HepG2 (cell line): ENCODE measurements at regions not wholly inside any gene's neighbourhood (a gene's known extent, or its start where the extent isn't known, plus 50 kb on each side); places are given as distances from the start of the nearest gene placed in this dataset.
A peak's percentile ranks its signal among the peaks of the same experiment; 100 is the strongest.

Source experiments
- ATAC-seq: fragments of 200-7000 bp; cut with Tn5 transposase; 3 replicates; pipeline ENCODE4 v1.9.1; 2020; ENCODE audit warnings: mild to moderate bottlenecking, moderate library complexity
- BruUV-seq: library from RNA; stranded (reverse); fragments of 400-500 nt; replicated peaks from 2 replicates; lab custom pipeline; 2021; lab: Mats Ljungman, UMichigan
- CTCF ChIA-PET: fragments of 300-600 bp; formaldehyde crosslinking; extraction: SDS; loops from one replicate; lab custom pipeline; 2021; ENCODE audit warnings: low total read pairs, inconsistent platforms, low intra/inter-chr PET ratio; lab: Yijun Ruan, JAX
- POLR2A ChIA-PET: fragments of 350-600 bp; sonication (Branson Sonifier 250); formaldehyde crosslinking; loops from one replicate; lab custom pipeline; 2020; ENCODE audit warnings: antibody characterized with exemption, inconsistent platforms; lab: Yijun Ruan, JAX
- DNase-seq: peaks from one replicate; pipeline ENCODE4 v3.0.0-alpha.2; 2015; ENCODE audit warnings: low spot score
- FAIRE-seq: peaks from 3 replicates; lab custom pipeline; 2011; peaks lifted over from hg19 to GRCh38; lab: Jason Lieb, UNC
- H2AFZ ChIP-seq: one replicate; pipeline ENCODE4 v1.6.1; 2011; ENCODE audit warnings: low read length, inconsistent platforms
- H3K27ac ChIP-seq: fragments of 300-600 bp; 3 replicates; pipeline ENCODE4 v1.8.0; 2011; ENCODE audit warnings: mixed run types, mild to moderate bottlenecking, mixed read lengths, low read length, inconsistent platforms; ENCODE audit not compliant: insufficient read depth; ENCODE audit errors: extremely low read length
- H3K27me3 ChIP-seq, 2 experiments: fragments of 200-600 bp in 1 of 2; 2 replicates in 1 of 2; 3 replicates in 1 of 2; pipeline versions ENCODE4 v1.6.0 to v1.8.0; 2011; ENCODE audit warnings: low read length in 2 of 2, mild to moderate bottlenecking in 2 of 2, moderate library complexity in 2 of 2, inconsistent platforms in 1 of 2; ENCODE audit not compliant: insufficient read depth in 2 of 2, control insufficient read depth in 1 of 2
- H3K36me3 ChIP-seq, 2 experiments: fragments of 200-600 bp in 1 of 2; replicated peaks in 1 of 2; 2 replicates in 1 of 2; 3 replicates in 1 of 2; pipeline versions ENCODE4 v1.5.1 to v1.8.0; 2011; ENCODE audit warnings: low read length in 2 of 2, inconsistent platforms in 1 of 2; ENCODE audit not compliant: insufficient read depth in 2 of 2, control insufficient read depth in 1 of 2
- H3K4me1 ChIP-seq: 2 replicates; pipeline ENCODE4 v1.5.1; 2012; ENCODE audit warnings: low read length, inconsistent platforms; ENCODE audit not compliant: insufficient read depth
- H3K4me2 ChIP-seq: 2 replicates; pipeline ENCODE4 v1.6.0; 2011; ENCODE audit warnings: low read depth, low read length, inconsistent platforms
- H3K4me3 ChIP-seq, 3 experiments: fragments of 200-600 bp in 1 of 3; sonication (generic), shearing (Covaris generic) in 1 of 3; replicated peaks in 1 of 3; 2 replicates each; pipeline ENCODE4 v1.5.1; 2011 to 2016; ENCODE audit warnings: low read length in 3 of 3, inconsistent platforms in 2 of 3, low read depth in 2 of 3, mild to moderate bottlenecking in 2 of 3, control low read depth in 1 of 3, mixed read lengths in 1 of 3; ENCODE audit not compliant: insufficient read depth in 1 of 3
- H3K79me2 ChIP-seq: one replicate; pipeline ENCODE4 v1.6.1; 2011; ENCODE audit warnings: low read length, inconsistent platforms; ENCODE audit not compliant: insufficient read depth
- H3K9ac ChIP-seq: 2 replicates; pipeline ENCODE4 v1.6.0; 2011; ENCODE audit warnings: mild to moderate bottlenecking, low read depth, low read length, inconsistent platforms; ENCODE audit not compliant: insufficient read depth
- H3K9me3 ChIP-seq: 2 replicates; pipeline ENCODE4 v1.5.1; 2012; ENCODE audit warnings: mild to moderate bottlenecking, low read length
- H4K20me1 ChIP-seq: 2 replicates; pipeline ENCODE4 v1.6.0; 2011; ENCODE audit warnings: inconsistent platforms, mild to moderate bottlenecking, low read length, moderate library complexity; ENCODE audit not compliant: insufficient read depth
- ATF6 ChIP-seq: sonication (generic); formaldehyde crosslinking; conservative IDR thresholded peaks from 2 replicates; pipeline ENCODE4 v1.4.0; 2020; ENCODE audit warnings: missing genetic modification reagents
- GLMP ChIP-seq: sonication (generic); formaldehyde crosslinking; IDR thresholded peaks from 2 replicates; pipeline ENCODE4 v1.9.0; 2021; ENCODE audit warnings: missing genetic modification reagents, mild to moderate bottlenecking, borderline replicate concordance
- HNRNPLL ChIP-seq: fragments of 200-400 bp; formaldehyde crosslinking; IDR thresholded peaks from 2 replicates; pipeline ENCODE4 v1.6.1; 2017; ENCODE audit warnings: mild to moderate bottlenecking, low read depth, low read length; ENCODE audit not compliant: poor library complexity, severe bottlenecking
- JARID2 ChIP-seq: sonication (generic); formaldehyde crosslinking; IDR thresholded peaks from 2 replicates; pipeline ENCODE4 v1.8.1; 2023; ENCODE audit warnings: missing genetic modification reagents, inconsistent platforms; ENCODE audit not compliant: insufficient replicate concordance
- PAF1 ChIP-seq: IDR thresholded peaks from 2 replicates; pipeline ENCODE4 v1.6.1; 2016; ENCODE audit warnings: missing genetic modification reagents, missing compliant biosample characterization
- POLR2A ChIP-seq, 2 experiments: IDR thresholded peaks; 2 replicates each; pipeline ENCODE4 v1.6.1; 2011; ENCODE audit warnings: low read depth in 2 of 2, low read length in 2 of 2, mild to moderate bottlenecking in 1 of 2, moderate library complexity in 1 of 2; ENCODE audit not compliant: insufficient read depth in 1 of 2
- RARA ChIP-seq: IDR thresholded peaks from 2 replicates; pipeline ENCODE4 v1.6.1; 2016; ENCODE audit warnings: missing genetic modification reagents, missing compliant biosample characterization
- RORA ChIP-seq: sonication (generic); formaldehyde crosslinking; IDR thresholded peaks from 2 replicates; pipeline ENCODE4 v1.5.0; 2020; ENCODE audit warnings: mild to moderate bottlenecking, missing genetic modification reagents, moderate library complexity
- SIN3A ChIP-seq: IDR thresholded peaks from 2 replicates; pipeline ENCODE4 v1.6.1; 2011; ENCODE audit warnings: low read depth, mild to moderate bottlenecking, control low read depth, low read length, borderline replicate concordance
- SIX1 ChIP-seq: sonication (generic); formaldehyde crosslinking; IDR thresholded peaks from 2 replicates; pipeline ENCODE4 v1.4.0; 2020; ENCODE audit warnings: missing genetic modification reagents, borderline replicate concordance
- TIGD3 ChIP-seq: sonication (generic); formaldehyde crosslinking; IDR thresholded peaks from 2 replicates; pipeline ENCODE4 v1.5.1; 2020; ENCODE audit warnings: mild to moderate bottlenecking, missing genetic modification reagents, borderline replicate concordance
- ZNF160 ChIP-seq: sonication (generic); formaldehyde crosslinking; IDR thresholded peaks from 2 replicates; pipeline ENCODE4 v1.8.0; 2022; ENCODE audit warnings: mild to moderate bottlenecking, inconsistent platforms, missing genetic modification reagents
- ZNF235 ChIP-seq: sonication (generic); formaldehyde crosslinking; IDR thresholded peaks from 2 replicates; pipeline ENCODE4 v1.8.1; 2023; ENCODE audit warnings: mild to moderate bottlenecking, missing genetic modification reagents, borderline replicate concordance
- ZNF24 ChIP-seq: fragments of 450-650 bp; IDR thresholded peaks from 2 replicates; pipeline ENCODE4 v1.6.1; 2017; ENCODE audit warnings: antibody characterized with exemption, mild to moderate bottlenecking
- ZNF350 ChIP-seq: sonication (generic); formaldehyde crosslinking; IDR thresholded peaks from 2 replicates; pipeline ENCODE4 v1.4.0; 2020; ENCODE audit warnings: mild to moderate bottlenecking, low read depth, missing genetic modification reagents, borderline replicate concordance
- WGBS: methylation state at CpG from one replicate; pipeline ENCODE4 v1.1.6; 2017; ENCODE audit warnings: low lambda C conversion rate; 5-methylcytosine and 5-hydroxymethylcytosine counted together
- in situ Hi-C: cut with HindIII; loops from 2 replicates; pipeline ENCODE4 v1.10.0; 2017; ENCODE audit warnings: low pct_unique_long_range_greater_than_20kb; ENCODE audit not compliant: extremely low pct_ligation_motif_present
- intact Hi-C: fragments of 100-400 bp; cut with micrococcal nuclease; formaldehyde crosslinking; loops from one replicate; pipeline ENCODE4 v1.10.0; 2022; ENCODE audit not compliant: unreplicated experiment
- TF ChIP-seq, protein P1 (sequence below): sonication (generic); formaldehyde crosslinking; IDR thresholded peaks from 2 replicates; pipeline ENCODE4 v1.4.0; 2020; ENCODE audit warnings: missing genetic modification reagents, borderline replicate concordance
- TF ChIP-seq, protein P2 (sequence below): sonication (generic); formaldehyde crosslinking; IDR thresholded peaks from 2 replicates; pipeline ENCODE4 v1.4.0; 2020; ENCODE audit warnings: missing genetic modification reagents
- TF ChIP-seq, protein P3 (sequence below): IDR thresholded peaks from 2 replicates; pipeline ENCODE4 v1.6.1; 2016; ENCODE audit warnings: mild to moderate bottlenecking

GRCh38 chr2:200077210-200077650 is 121.8 kb downstream of the MAIP1 start:
- DNase-seq: peak; percentile 92
- WGBS: 1% methylated on average over 5 of the region's 5 CpGs
- Histone ChIP-seq H4K20me1 (no peaks in the 10 kb centered on the region), H3K4me1 (peaks cover 24% of the 10 kb centered on the region), H3K9ac (peak overlapping the region; percentile 30; the same call in 1 of the 2 replicates), H3K36me3 (no peaks in the 10 kb centered on the region), H3K9me3 (no peaks in the 10 kb centered on the region), H3K27me3 (peaks cover 0 to 20% of the 10 kb centered on the region in 2 experiments; a peak in 3 of 5 replicates), H3K4me2 (peak overlapping the region; percentile 79), H2AFZ (no peak overlapping the region), H3K4me3 (peak overlapping the region; percentile 30 to 54 (median 45); a peak in 4 of 6 replicates), H3K27ac (peak overlapping the region; percentile 68), H3K79me2 (no peaks in the 10 kb centered on the region)
- CTCF ChIA-PET: no interaction called here
- POLR2A ChIA-PET: no interaction called here
- peak; percentile 74 for FAIRE-seq
- peak; percentile 100 for ATAC-seq
- BruUV-seq: no TSS peak
- intact Hi-C loops (loop anchor here (1.0 to 5.0 kb wide), 4 partner anchors 50 to 243 kb away; no protein-coding TSS in a partner anchor), in situ Hi-C loops (no loop called here)
- TF ChIP-seq POLR2A (IDR thresholded peaks at IDR 0.05; ENCODE audit: insufficient read depth in 1 of 2, low read depth in 2 of 2, low read length in 2 of 2) (no peak), SIX1 (CRISPR knock-in tag) (peak; percentile 90), SIN3A (no peak), PAF1 (CRISPR knock-in tag) (no peak), ZNF160 (CRISPR knock-in tag) (no peak), RORA (no peak), HNRNPLL (no peak), ZNF350 (CRISPR knock-in tag) (no peak), TIGD3 (no peak), ATF6 (CRISPR knock-in tag) (no peak), RARA (CRISPR knock-in tag) (peak; percentile 49), JARID2 (CRISPR knock-in tag) (no peak), ZNF235 (CRISPR knock-in tag) (no peak), ZNF24 (no peak), GLMP (CRISPR knock-in tag) (no peak)
- TF ChIP-seq, protein P1, sequence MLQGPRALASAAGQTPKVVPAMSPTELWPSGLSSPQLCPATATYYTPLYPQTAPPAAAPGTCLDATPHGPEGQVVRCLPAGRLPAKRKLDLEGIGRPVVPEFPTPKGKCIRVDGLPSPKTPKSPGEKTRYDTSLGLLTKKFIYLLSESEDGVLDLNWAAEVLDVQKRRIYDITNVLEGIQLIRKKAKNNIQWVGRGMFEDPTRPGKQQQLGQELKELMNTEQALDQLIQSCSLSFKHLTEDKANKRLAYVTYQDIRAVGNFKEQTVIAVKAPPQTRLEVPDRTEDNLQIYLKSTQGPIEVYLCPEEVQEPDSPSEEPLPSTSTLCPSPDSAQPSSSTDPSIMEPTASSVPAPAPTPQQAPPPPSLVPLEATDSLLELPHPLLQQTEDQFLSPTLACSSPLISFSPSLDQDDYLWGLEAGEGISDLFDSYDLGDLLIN (CRISPR knock-in tag): no peak
- TF ChIP-seq, protein P2, sequence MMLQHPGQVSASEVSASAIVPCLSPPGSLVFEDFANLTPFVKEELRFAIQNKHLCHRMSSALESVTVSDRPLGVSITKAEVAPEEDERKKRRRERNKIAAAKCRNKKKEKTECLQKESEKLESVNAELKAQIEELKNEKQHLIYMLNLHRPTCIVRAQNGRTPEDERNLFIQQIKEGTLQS (CRISPR knock-in tag): peak; percentile 86
- TF ChIP-seq, protein P3, sequence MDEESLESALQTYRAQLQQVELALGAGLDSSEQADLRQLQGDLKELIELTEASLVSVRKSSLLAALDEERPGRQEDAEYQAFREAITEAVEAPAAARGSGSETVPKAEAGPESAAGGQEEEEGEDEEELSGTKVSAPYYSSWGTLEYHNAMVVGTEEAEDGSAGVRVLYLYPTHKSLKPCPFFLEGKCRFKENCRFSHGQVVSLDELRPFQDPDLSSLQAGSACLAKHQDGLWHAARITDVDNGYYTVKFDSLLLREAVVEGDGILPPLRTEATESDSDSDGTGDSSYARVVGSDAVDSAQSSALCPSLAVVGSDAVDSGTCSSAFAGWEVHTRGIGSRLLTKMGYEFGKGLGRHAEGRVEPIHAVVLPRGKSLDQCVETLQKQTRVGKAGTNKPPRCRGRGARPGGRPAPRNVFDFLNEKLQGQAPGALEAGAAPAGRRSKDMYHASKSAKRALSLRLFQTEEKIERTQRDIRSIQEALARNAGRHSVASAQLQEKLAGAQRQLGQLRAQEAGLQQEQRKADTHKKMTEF (CRISPR knock-in tag): peak; percentile 81
